ENCODE measurements at regions not wholly inside any gene's neighbourhood (a gene's known extent, or its start where the extent isn't known, plus 50 kb on each side); places are given as distances from the start of the nearest gene placed in this dataset.

GRCh38 chr16:47787696-47788095, 326.6 kb downstream of the PHKB start:
- Histone ChIP-seq H3K36me3 (ENCODE audit: control insufficient read depth, insufficient read depth, low read length) (no peaks in the 10 kb centered on the region), H3K9me3 (ENCODE audit: control insufficient read depth, insufficient read depth, low read length) (peaks cover 16% of the 10 kb centered on the region), H3K4me1 (ENCODE audit: control insufficient read depth, insufficient read depth, low read length) (no peaks in the 10 kb centered on the region), H3K4me3 (ENCODE audit: low read depth, low read length) (no peak overlapping the region), H3K27me3 (ENCODE audit: control insufficient read depth, insufficient read depth, low read length) (no peaks in the 10 kb centered on the region), H3K9ac (ENCODE audit: low read depth, low read length) (no peak overlapping the region)

GRCh38 chr16:47781673-47782072, 320.5 kb downstream of the PHKB start:
- Histone ChIP-seq H3K4me1 (ENCODE audit: control insufficient read depth, insufficient read depth, low read length) (peaks cover 2% of the 10 kb centered on the region), H3K9me3 (ENCODE audit: control insufficient read depth, insufficient read depth, low read length) (no peaks in the 10 kb centered on the region), H3K9ac (ENCODE audit: low read depth, low read length) (no peak overlapping the region), H3K27me3 (ENCODE audit: control insufficient read depth, insufficient read depth, low read length) (no peaks in the 10 kb centered on the region), H3K36me3 (ENCODE audit: control insufficient read depth, insufficient read depth, low read length) (no peaks in the 10 kb centered on the region), H3K4me3 (ENCODE audit: low read depth, low read length) (no peak overlapping the region)

GRCh38 chr16:47780213-47780875, 319.2 kb downstream of the PHKB start:
- Histone ChIP-seq H3K4me1 (ENCODE audit: control insufficient read depth, insufficient read depth, low read length) (peaks cover 2% of the 10 kb centered on the region), H3K9me3 (ENCODE audit: control insufficient read depth, insufficient read depth, low read length) (no peaks in the 10 kb centered on the region), H3K9ac (ENCODE audit: low read depth, low read length) (no peak overlapping the region), H3K4me3 (ENCODE audit: low read depth, low read length) (no peak overlapping the region), H3K27me3 (ENCODE audit: control insufficient read depth, insufficient read depth, low read length) (no peaks in the 10 kb centered on the region), H3K36me3 (ENCODE audit: control insufficient read depth, insufficient read depth, low read length) (no peaks in the 10 kb centered on the region)

- H3K27me3 ChIP-seq (ENCODE audit: control insufficient read depth, insufficient read depth, low read length), result no peaks in the 10 kb centered on the region
- H3K36me3 ChIP-seq (ENCODE audit: control insufficient read depth, insufficient read depth, low read length), result no peaks in the 10 kb centered on the region
- no peak overlapping the region for H3K4me3 ChIP-seq (ENCODE audit: low read depth, low read length)
- H3K9me3 ChIP-seq (ENCODE audit: control insufficient read depth, insufficient read depth, low read length), result no peaks in the 10 kb centered on the region
- no peak overlapping the region for H3K9ac ChIP-seq (ENCODE audit: low read depth, low read length)
- peaks cover 2% of the 10 kb centered on the region for H3K4me1 ChIP-seq (ENCODE audit: control insufficient read depth, insufficient read depth, low read length)
Measured at GRCh38 chr16:47779201-47780016, 318.3 kb downstream of the PHKB start.

GRCh38 chr16:47778106-47778801, 317.1 kb downstream of the PHKB start:
- Histone ChIP-seq H3K27me3 (ENCODE audit: control insufficient read depth, insufficient read depth, low read length) (no peaks in the 10 kb centered on the region), H3K9ac (ENCODE audit: low read depth, low read length) (no peak overlapping the region), H3K4me1 (ENCODE audit: control insufficient read depth, insufficient read depth, low read length) (peaks cover 2% of the 10 kb centered on the region)

GRCh38 chr16:47777220-47777619, 316.1 kb downstream of the PHKB start:
- Histone ChIP-seq H3K9ac (ENCODE audit: low read depth, low read length) (no peak overlapping the region), H3K4me1 (ENCODE audit: control insufficient read depth, insufficient read depth, low read length) (peaks cover 2% of the 10 kb centered on the region), H3K36me3 (ENCODE audit: control insufficient read depth, insufficient read depth, low read length) (no peaks in the 10 kb centered on the region), H3K27me3 (ENCODE audit: control insufficient read depth, insufficient read depth, low read length) (no peaks in the 10 kb centered on the region), H3K4me3 (ENCODE audit: low read depth, low read length) (no peak overlapping the region), H3K9me3 (ENCODE audit: control insufficient read depth, insufficient read depth, low read length) (no peaks in the 10 kb centered on the region)

More at GRCh38 chr16:47778106-47778801, 317.1 kb downstream of the PHKB start:
- Histone ChIP-seq H3K4me3 (ENCODE audit: low read depth, low read length) (no peak overlapping the region), H3K36me3 (ENCODE audit: control insufficient read depth, insufficient read depth, low read length) (no peaks in the 10 kb centered on the region), H3K9me3 (ENCODE audit: control insufficient read depth, insufficient read depth, low read length) (no peaks in the 10 kb centered on the region)

- Histone ChIP-seq H3K9me3 (ENCODE audit: control insufficient read depth, insufficient read depth, low read length) (no peaks in the 10 kb centered on the region), H3K4me1 (ENCODE audit: control insufficient read depth, insufficient read depth, low read length) (no peaks in the 10 kb centered on the region), H3K36me3 (ENCODE audit: control insufficient read depth, insufficient read depth, low read length) (no peaks in the 10 kb centered on the region), H3K27me3 (ENCODE audit: control insufficient read depth, insufficient read depth, low read length) (no peaks in the 10 kb centered on the region), H3K4me3 (ENCODE audit: low read depth, low read length) (no peak overlapping the region), H3K9ac (ENCODE audit: low read depth, low read length) (no peak overlapping the region)
Measured at GRCh38 chr16:47774661-47775060, 313.5 kb downstream of the PHKB start.

GRCh38 chr16:47753659-47754058, 292.5 kb downstream of the PHKB start:
- H3K27me3 ChIP-seq (ENCODE audit: control insufficient read depth, insufficient read depth, low read length), result no peaks in the 10 kb centered on the region
- H3K4me3 ChIP-seq (ENCODE audit: low read depth, low read length), result no peak overlapping the region
- no peak overlapping the region for H3K9ac ChIP-seq (ENCODE audit: low read depth, low read length)
- no peaks in the 10 kb centered on the region for H3K36me3 ChIP-seq (ENCODE audit: control insufficient read depth, insufficient read depth, low read length)
- peaks cover 5% of the 10 kb centered on the region for H3K4me1 ChIP-seq (ENCODE audit: control insufficient read depth, insufficient read depth, low read length)
- no peaks in the 10 kb centered on the region for H3K9me3 ChIP-seq (ENCODE audit: control insufficient read depth, insufficient read depth, low read length)

Measured in iPS-15b (cell line).